ENCODE measurements at regions not wholly inside any gene's neighbourhood (a gene's known extent, or its start where the extent isn't known, plus 50 kb on each side); places are given as distances from the start of the nearest gene placed in this dataset.

- TF ChIP-seq CTCF (IDR thresholded peaks at IDR 0.05) (no peak), POLR2AphosphoS5 (IDR thresholded peaks at IDR 0.05) (no peak)
Measured at GRCh38 chr3:59696783-59697182, 647.0 kb upstream of the CFAP20DC start.
